GM19240 (cell line): ENCODE measurements at regions not wholly inside any gene's neighbourhood (a gene's known extent, or its start where the extent isn't known, plus 50 kb on each side); places are given as distances from the start of the nearest gene placed in this dataset.
"Not testable (repeated sequence)": the region's sequence is repeated elsewhere in the genome, so short reads cannot be mapped to it uniquely, and the experiment has no call there.

Experiments used
- DNase-seq: peaks from one replicate; pipeline ENCODE4 v3.0.0; 2011; ENCODE audit warnings: low spot score; ENCODE audit not compliant: insufficient read length

GRCh38 chr17:31623990-31624389, 232.5 kb downstream of the RAB11FIP4 start:
- DNase-seq = no peak

DNA sequence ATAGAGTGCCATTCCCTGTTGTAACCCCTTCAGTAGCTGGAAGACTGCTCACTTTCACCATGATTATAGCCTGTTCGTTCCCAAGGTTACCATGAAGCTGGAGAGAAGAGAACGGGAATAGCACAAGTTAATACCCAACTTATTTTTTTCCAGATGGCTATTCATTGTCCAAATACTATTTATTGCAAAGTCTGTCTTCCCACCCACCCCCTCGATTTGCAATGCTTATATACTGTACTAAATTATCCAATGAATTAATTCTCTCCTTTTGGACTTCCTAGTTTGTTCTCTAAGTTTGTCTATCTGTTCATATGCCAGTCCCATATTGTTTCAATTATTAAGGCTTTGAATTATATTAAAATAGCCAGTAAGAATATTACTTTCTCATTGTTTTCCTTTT, 231.0 kb downstream of the RAB11FIP4 start:
- no peak for DNase-seq

GRCh38 chr17:31621566-31621965, 230.1 kb downstream of the RAB11FIP4 start:
- DNase-seq = no peak

- DNase-seq = not testable (repeated sequence)
Measured at GRCh38 chr17:31611053-31611452, 219.6 kb downstream of the RAB11FIP4 start.

- DNase-seq = no peak
Measured at GRCh38 chr17:31609996-31610910, 218.8 kb downstream of the RAB11FIP4 start.

DNA sequence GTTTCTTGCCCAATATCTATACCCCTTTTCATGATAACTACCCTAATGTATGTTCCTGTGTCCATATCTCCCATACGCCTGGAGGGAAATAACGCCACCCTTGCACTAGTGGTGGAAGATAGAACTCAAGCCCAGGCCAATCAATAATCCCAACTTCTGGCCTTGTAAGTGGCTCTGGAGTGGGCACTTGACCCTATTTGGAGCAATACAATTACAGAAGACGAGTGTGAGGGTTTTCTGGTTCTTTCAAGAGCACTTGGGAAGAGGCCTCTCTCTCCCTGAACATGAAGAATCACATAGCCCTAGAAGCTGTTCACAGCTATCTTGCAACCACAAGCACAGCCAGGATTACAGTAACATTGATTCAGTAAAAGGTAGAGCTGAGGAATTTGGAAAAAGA, 217.9 kb downstream of the RAB11FIP4 start:
- DNase-seq = no peak

- DNase-seq = no peak
Measured at GRCh38 chr17:31608659-31609254, 217.3 kb downstream of the RAB11FIP4 start.

- no peak for DNase-seq
Measured at GRCh38 chr17:31605761-31606160, 214.3 kb downstream of the RAB11FIP4 start.

DNA sequence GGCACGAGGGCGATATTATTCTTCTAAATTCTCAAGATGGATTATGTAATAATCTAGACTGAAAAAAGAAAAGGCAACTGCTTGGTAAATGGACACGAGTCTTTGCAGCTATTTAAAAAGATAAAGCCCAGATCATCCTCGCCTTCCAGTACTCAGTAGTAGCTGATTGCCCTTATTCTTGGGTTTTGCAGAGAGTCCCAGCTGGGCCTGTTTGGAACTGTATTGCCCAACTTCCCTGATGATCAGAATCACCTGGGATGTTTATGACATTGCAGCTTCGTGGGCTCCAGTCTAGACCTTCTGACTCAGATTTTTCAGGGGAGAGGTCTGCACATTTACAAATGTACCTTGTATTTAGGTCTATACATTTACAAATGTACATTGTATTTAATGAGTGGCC, 213.5 kb downstream of the RAB11FIP4 start:
- DNase-seq = no peak

GRCh38 chr17:31600144-31600543, 208.7 kb downstream of the RAB11FIP4 start:
- DNase-seq = not testable (repeated sequence)

GRCh38 chr17:31598921-31599571, 207.6 kb downstream of the RAB11FIP4 start:
- DNase-seq = no peak

DNA sequence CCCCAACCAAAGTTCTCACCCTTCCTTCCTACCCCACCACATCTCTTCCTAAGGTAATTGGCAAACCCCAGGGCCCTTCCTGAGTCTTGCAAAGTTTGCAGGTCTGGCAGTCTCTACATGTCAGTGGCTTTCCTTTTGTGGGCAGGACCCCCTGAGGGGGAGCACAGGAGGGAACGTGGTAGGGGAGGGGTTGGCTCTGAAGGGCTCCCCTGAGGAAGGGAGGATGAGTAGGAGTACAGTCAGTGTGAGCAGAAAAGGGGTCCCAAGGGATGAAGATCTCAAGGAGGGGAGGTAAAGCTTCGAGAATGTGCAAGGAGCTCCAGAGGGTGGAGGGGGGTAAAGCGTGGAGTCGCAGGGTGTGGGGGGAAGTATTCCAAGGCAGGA, 206.9 kb downstream of the RAB11FIP4 start:
- no peak for DNase-seq

- no peak for DNase-seq
Measured at GRCh38 chr17:31597646-31598398, 206.3 kb downstream of the RAB11FIP4 start.

- DNase-seq = peak; percentile 45
Measured at GRCh38 chr17:31596382-31597323, 205.2 kb downstream of the RAB11FIP4 start.

GRCh38 chr17:31595666-31596381, 204.3 kb downstream of the RAB11FIP4 start:
- DNase-seq = no peak

GRCh38 chr17:31595076-31595475, 203.6 kb downstream of the RAB11FIP4 start:
- DNase-seq = no peak

- no peak for DNase-seq
Measured at GRCh38 chr17:31594416-31594815, 202.9 kb downstream of the RAB11FIP4 start.

DNA sequence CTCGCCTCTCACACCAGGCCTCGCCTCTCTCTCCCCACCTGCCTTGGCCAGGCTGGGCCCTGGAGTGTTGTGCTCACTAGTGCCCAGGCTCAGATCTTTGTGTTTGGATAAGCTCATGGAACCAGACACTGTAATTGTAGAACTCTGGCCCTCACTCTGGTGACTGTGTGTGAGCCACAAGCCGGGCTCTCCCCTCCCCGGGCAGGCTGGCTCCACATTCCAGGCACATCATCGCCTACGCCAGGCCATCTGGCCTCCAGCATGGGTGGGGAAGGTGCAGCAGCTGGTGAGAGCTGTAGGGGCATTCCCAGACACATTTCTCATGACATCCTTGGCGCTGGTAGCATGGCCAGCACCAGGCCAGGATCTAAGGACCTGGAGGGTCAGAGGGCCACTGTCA, 202.3 kb downstream of the RAB11FIP4 start:
- DNase-seq = no peak

GRCh38 chr17:31591924-31592323, 200.4 kb downstream of the RAB11FIP4 start:
- DNase-seq = no peak

GRCh38 chr17:31588512-31588911, 197.0 kb downstream of the RAB11FIP4 start:
- DNase-seq = no peak
